ENCODE measurements at regions not wholly inside any gene's neighbourhood (a gene's known extent, or its start where the extent isn't known, plus 50 kb on each side); places are given as distances from the start of the nearest gene placed in this dataset.
"Not testable (repeated sequence)": the region's sequence is repeated elsewhere in the genome, so short reads cannot be mapped to it uniquely, and the experiment has no call there.

GRCh38 chr11:21710809-21711208 lies 482.1 kb upstream of the ANO5 start:
- DNase-seq (ENCODE audit: low spot score in 2 of 2) (no peak), FAIRE-seq (no peak)

- DNase-seq (ENCODE audit: low spot score in 2 of 2) (no peak), FAIRE-seq (no peak)
Observed at GRCh38 chr11:21711341-21711740, 481.5 kb upstream of the ANO5 start.

GRCh38 chr11:21723678-21724077 lies 469.2 kb upstream of the ANO5 start:
- no peak for FAIRE-seq
- DNase-seq (ENCODE audit: low spot score in 2 of 2), result no peak

- DNase-seq (ENCODE audit: low spot score in 2 of 2) (no peak), FAIRE-seq (no peak)
Observed at GRCh38 chr11:21727102-21727501, 465.8 kb upstream of the ANO5 start.

- no peak for FAIRE-seq
- no peak for DNase-seq (ENCODE audit: low spot score in 2 of 2)
Observed at GRCh38 chr11:21736404-21736803, 456.5 kb upstream of the ANO5 start.

- not testable (repeated sequence) for FAIRE-seq; DNase-seq (ENCODE audit: low spot score in 2 of 2)
Observed at GRCh38 chr11:21752475-21753243, 440.2 kb upstream of the ANO5 start.

- FAIRE-seq; DNase-seq (ENCODE audit: low spot score in 2 of 2): not testable (repeated sequence)
Observed at GRCh38 chr11:21753244-21753767, 439.6 kb upstream of the ANO5 start.

- no peak for FAIRE-seq
Observed at GRCh38 chr11:21761000-21761399, 431.9 kb upstream of the ANO5 start.

GRCh38 chr11:21768388-21768787 lies 424.5 kb upstream of the ANO5 start:
- DNase-seq (ENCODE audit: low spot score in 2 of 2) (no peak), FAIRE-seq (no peak)

More at GRCh38 chr11:21761000-21761399, 431.9 kb upstream of the ANO5 start:
- no peak for DNase-seq (ENCODE audit: low spot score in 2 of 2)

GRCh38 chr11:21769188-21769587 lies 423.7 kb upstream of the ANO5 start:
- FAIRE-seq (no peak), DNase-seq (ENCODE audit: low spot score in 2 of 2) (no peak)

- no peak for DNase-seq (ENCODE audit: low spot score in 2 of 2)
- FAIRE-seq, result no peak
Observed at GRCh38 chr11:21771097-21771496, 421.8 kb upstream of the ANO5 start.

GRCh38 chr11:21774212-21774611 lies 418.7 kb upstream of the ANO5 start:
- DNase-seq (ENCODE audit: low spot score in 2 of 2) (no peak), FAIRE-seq (no peak)

GRCh38 chr11:21775911-21776310 lies 417.0 kb upstream of the ANO5 start:
- FAIRE-seq (no peak), DNase-seq (ENCODE audit: low spot score in 2 of 2) (no peak)

- DNase-seq (ENCODE audit: low spot score in 2 of 2) (no peak), FAIRE-seq (no peak)
Observed at GRCh38 chr11:21783954-21784353, 408.9 kb upstream of the ANO5 start.

- FAIRE-seq, result no peak
- no peak for DNase-seq (ENCODE audit: low spot score in 2 of 2)
Observed at GRCh38 chr11:21785351-21785750, 407.5 kb upstream of the ANO5 start.

GRCh38 chr11:21794306-21794705 lies 398.6 kb upstream of the ANO5 start:
- DNase-seq (ENCODE audit: low spot score in 2 of 2) (no peak), FAIRE-seq (no peak)

GRCh38 chr11:21798216-21798615 lies 394.7 kb upstream of the ANO5 start:
- FAIRE-seq (no peak), DNase-seq (ENCODE audit: low spot score in 2 of 2) (no peak)

- FAIRE-seq; DNase-seq (ENCODE audit: low spot score in 2 of 2): not testable (repeated sequence)
Observed at GRCh38 chr11:21804523-21804922, 388.4 kb upstream of the ANO5 start.

- FAIRE-seq, result no peak
- DNase-seq (ENCODE audit: low spot score in 2 of 2), result no peak
Observed at GRCh38 chr11:21806508-21806907, 386.4 kb upstream of the ANO5 start.

GRCh38 chr11:21806947-21807346 lies 385.9 kb upstream of the ANO5 start:
- FAIRE-seq (no peak), DNase-seq (ENCODE audit: low spot score in 2 of 2) (no peak)

- no peak for FAIRE-seq
Observed at GRCh38 chr11:21807350-21807749, 385.5 kb upstream of the ANO5 start.

GRCh38 chr11:21810650-21811049 lies 382.2 kb upstream of the ANO5 start:
- FAIRE-seq (no peak), DNase-seq (ENCODE audit: low spot score in 2 of 2) (no peak)

More at GRCh38 chr11:21807350-21807749, 385.5 kb upstream of the ANO5 start:
- no peak for DNase-seq (ENCODE audit: low spot score in 2 of 2)
